ENCODE measurements at regions not wholly inside any gene's neighbourhood (a gene's known extent, or its start where the extent isn't known, plus 50 kb on each side); places are given as distances from the start of the nearest gene placed in this dataset.

DNA sequence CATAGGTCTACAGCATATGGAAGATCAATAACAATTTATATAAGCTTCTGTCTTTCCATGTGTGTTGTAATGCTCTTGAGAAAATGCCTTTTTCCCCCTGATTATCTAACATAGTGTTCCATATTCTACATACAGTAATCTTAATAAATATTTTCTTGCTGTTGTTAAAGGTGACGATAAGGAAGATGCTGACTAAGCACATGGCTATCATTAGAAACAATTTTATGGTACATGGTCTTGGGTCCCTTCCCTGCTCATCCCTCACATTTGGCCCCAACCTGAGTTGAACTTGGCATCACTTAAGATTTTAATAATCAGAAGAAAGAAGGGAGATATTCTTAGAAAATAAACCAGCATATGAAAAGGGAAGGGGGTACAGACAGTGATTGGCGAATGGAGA, 382.1 kb upstream of the CDH20 start:
- DNase-seq (ENCODE audit: low read depth in 4 of 4, low spot score in 3 of 4), result no peak

DNA sequence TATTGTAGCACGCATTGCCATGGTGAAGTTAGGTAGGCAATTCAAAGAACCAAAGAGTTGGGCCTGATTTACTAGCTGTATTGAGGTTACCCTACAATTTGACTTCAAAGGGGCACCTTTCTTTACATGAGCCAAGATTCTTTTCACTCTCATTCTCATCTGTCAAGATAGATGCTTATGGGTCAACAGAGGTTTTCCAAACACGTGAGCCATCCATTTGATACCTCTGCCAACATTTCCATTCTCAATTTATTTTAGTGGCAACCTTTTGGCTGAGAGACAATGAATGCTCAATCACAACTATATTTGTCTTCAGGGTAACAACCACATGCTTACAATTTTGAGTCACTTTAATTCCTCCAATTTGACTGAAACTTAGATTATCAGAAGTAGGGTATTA, 370.6 kb upstream of the CDH20 start:
- DNase-seq (ENCODE audit: low read depth in 4 of 4, low spot score in 3 of 4), result no peak

DNA sequence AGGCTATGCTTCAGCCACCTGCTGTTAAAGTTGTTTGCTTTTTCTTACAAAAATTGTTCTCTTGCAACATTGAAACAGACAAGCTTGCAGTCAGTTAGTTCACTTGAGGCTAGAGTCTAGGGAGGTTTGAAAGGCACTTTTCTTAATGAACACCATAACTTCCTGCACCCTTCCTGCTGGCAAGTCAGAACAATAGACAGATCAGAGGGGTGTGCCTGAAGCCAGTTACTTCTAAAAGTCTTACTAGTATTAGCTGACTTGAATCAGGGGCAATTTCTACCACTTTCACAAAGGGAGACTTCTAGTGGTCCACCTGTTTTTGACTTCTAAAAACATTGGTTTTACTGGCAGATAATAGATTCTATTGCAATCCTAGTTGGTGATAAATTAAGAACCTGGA, 367.4 kb upstream of the CDH20 start:
- DNase-seq (ENCODE audit: low read depth in 4 of 4, low spot score in 3 of 4), result no peak

DNA sequence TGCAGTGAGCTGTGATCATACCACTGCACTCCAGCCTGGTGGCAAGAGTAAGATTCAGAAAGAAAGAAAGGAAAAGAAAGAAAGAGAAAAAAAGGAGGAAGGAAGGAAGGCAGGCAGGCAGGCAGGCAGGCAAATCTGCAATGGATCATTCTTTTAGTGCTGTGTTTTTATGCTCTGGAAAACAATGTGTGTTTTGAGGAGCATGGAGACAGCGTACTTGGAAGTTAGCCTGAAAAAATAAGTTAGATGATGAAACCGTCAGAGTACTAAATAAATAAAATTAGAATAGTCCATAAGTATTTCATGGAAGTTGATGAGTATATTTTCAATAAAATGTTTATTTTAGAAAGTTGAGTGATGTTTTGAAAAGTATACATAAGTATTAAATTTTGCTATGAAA, 366.4 kb upstream of the CDH20 start:
- no peak for DNase-seq (ENCODE audit: low read depth in 4 of 4, low spot score in 3 of 4)

DNA sequence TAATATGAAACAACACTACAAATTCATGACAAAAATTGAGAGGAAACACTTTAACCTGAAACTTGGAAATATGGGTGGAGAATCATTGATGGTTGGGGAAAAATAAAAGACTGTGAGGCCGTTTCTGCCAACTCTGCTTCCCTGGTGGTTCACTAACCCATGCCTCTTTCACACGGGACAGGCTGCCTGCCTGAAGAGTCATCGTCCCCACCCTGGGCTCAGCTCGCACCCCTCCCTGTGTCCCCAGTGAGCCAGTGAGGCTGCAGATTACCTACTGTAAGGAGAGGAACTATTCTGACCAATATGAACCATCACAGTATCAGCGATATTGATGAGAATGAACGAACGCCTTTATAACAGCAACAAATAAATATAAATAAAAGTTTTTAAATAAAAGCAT, 357.8 kb upstream of the CDH20 start:
- no peak for DNase-seq (ENCODE audit: low read depth in 4 of 4, low spot score in 3 of 4)

DNA sequence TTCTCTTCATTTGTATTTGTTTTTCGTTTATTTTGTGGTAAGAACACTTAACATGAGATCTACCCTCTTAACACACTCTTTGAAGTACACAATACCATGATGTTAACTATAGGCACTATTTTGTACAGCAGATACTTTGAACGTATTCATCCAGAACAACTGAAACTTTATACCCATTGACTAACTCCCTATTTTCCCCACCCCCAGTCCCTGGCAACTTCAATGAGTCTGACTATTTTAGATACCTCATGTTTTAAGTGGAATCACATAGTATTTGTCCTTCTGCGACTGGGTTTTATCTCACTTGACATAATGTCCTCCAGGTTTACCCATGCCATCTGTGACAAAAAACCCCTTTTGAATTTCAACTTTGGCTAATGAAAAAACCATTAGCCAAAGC, 356.3 kb upstream of the CDH20 start:
- no peak for DNase-seq (ENCODE audit: low read depth in 4 of 4, low spot score in 3 of 4)

DNA sequence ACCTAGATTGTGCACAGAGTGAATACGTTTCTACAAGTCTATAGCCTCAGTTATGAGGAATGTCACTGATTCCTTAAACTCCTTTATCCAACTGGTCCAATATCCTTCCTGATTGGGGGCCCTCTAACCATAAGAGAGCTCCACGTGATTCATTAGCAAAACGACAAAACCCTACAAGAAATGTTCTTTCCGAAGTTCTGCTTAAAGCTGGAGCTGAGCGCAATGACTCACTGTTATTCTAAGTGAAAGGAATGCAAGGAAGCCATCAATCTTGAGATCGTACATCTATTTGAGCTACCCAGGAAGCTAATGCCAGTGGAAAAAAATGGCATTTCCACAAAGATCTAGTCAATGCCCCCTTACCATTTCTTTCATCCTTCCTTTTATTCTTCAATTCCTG, 354.9 kb upstream of the CDH20 start:
- peak in 1 of 4 donors; percentile 44 for DNase-seq (ENCODE audit: low read depth in 4 of 4, low spot score in 3 of 4)

DNA sequence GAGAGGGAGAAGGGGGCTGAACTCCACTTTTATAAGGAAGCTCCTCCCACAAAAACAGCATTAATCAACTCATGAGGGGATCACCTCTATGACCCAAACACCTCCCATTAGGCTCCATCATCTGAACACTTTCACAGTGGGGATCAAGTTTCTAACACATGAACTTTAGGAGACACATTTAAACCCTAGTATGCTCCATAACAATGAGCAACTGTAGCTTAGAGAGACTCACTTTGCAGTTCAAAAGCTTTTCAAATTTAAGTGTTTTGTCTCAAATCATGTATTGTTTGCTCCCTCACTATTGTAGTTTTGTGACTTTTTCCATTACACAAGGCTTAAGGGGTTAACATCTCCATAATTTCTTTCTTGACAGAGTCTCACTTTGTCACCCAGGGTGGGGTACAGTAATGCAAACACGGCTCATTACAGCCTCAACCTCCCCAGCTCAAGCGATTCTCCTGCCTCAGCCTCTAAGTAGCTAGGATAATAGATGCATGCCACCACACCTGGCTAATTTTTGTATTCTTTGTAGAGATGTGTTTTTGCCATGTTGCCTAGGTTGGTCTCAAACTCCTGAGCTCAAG, 352.7 kb upstream of the CDH20 start:
- DNase-seq (ENCODE audit: low read depth in 4 of 4, low spot score in 3 of 4), result no peak

DNA sequence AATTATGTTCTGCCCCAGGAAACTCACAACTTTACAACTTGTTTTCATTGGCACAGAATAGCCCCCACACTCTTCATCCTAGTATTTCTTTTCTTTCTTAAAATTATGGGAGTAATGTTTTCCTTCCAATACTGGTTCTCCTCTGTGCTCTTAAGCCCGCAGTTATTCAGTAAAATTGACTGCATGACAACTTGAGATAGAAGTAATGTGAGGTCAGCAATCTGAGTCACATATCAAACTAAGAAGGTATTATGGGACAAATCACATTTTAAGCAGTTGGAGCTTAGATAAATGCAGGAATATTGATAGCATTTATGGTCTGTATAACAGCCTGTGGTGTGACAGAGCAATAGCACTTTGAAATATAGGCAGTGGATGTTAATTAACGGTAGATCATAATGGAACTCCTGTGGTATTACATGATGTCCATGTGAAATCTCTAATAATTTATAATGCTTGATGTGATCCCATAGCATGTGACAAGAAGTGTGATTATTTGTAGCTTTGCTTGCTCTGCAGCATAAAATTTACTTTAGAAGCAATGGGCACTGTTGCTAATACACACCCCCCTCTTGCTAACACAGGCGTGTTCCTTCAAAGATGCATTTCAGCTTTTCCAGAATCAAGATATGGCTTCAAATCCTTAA, 351.4 kb upstream of the CDH20 start:
- DNase-seq (ENCODE audit: low read depth in 4 of 4, low spot score in 3 of 4), result peak; percentile 41 to 65 (median 50)

DNA sequence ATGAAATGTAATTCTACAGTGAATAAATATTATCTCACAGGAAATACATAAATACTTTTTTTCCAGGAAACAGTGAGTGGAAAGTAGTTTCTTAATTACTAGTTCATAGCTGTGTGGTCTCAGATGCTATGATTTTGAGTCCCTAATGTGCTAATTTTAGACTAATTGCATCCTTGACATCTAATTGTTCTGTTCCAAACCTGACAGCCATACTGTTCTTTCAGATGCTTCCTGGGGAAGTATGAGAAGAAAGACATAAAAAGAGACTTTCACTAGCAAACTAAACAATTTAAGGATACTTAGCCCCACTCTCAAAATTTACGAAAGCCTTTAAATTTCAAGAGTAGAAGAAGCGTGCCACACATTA, 350.9 kb upstream of the CDH20 start:
- DNase-seq (ENCODE audit: low read depth in 4 of 4, low spot score in 3 of 4), result no peak

DNA sequence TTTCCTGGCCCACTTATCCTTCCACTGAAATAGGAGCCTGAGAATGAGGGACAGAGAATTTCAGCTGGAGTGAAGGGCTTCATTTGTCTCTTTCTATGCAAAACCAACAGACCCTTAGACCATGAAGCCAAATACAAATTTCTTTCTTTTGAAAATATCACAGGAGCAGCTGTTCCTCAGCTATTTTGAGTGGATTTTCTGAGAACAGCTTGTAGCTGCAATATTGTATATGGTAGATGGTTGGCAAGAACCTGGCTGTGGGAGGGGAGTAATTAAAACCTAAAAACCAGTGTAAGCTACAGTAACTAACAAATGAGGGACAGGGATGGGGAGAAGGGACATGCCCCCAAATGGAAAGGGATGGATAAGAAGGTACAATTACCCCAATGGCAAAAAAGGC, 350.3 kb upstream of the CDH20 start:
- no peak for DNase-seq (ENCODE audit: low read depth in 4 of 4, low spot score in 3 of 4)

DNA sequence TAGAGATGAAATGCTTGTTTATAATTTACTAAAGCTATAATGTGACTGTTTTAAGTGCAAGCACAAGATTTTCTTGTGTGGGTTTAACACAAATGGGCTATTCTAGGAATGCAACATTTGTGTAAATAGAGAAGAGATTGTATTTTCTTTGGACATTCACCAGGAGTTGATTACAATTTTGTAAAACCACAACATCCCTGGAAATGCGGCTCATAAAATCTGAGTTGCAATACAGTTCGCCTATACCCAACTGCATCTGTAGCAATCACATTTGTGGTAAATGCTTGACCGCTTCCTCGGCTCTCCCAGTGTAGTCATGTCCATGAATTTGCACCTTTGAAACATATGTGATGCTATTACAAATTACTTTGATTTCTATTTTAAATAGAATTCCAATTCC, 348.7 kb upstream of the CDH20 start:
- no peak for DNase-seq (ENCODE audit: low read depth in 4 of 4, low spot score in 3 of 4)

DNA sequence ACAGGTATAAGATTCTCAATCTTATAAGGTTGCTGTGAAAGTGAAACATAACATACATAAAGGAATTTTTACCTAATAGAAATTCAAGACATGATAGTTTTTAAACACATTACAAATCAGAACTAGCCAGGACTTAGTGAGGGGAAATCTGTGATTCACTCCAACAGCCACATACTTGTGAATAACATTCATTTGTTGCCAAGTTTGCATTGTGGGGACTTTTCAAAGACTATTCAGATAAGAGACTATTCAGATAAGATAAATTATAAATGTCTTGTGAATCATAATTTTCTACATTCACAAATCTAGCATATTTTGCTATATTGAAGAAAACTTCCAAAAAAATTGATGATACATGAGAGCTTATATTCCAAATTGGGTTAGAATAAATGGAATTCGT, 345.3 kb upstream of the CDH20 start:
- no peak for DNase-seq (ENCODE audit: low read depth in 4 of 4, low spot score in 3 of 4)

DNA sequence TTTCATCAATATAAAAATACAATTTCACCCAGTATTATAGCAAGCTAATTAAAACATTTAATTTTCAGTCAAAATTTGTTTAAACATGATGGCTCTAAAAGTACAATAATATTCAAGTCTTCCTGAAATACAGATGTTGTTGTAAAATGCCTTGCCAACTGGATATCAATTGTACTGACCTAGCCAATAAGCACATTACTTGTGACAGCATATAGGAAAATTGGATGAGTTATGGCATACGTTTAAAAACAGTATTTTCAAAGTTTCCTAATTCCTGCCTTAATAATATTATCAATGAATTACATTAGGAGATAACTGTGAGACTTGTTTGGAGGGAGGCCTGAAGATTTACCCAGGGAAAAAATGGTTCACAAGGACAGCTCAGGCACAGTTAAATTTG, 336.9 kb upstream of the CDH20 start:
- no peak for DNase-seq (ENCODE audit: low read depth in 4 of 4, low spot score in 3 of 4)

DNA sequence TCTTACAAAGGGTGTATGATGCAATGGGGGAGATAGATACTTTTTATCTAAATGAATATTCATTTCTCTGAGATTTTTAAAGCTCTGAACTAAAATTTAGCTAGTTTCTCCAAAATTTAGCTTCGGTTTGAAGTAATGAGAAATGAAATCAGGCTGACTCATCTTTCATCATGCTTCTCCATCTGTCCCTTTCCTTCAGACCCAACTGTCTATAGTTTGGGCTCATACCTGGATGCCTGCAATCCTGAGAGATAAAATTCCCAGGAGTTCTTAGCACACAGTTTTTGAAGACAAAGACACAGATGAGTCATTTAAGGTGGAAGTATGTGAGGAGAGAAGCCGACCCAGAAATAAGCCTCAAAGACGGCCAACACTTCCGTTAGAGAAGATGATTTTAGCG, 336.4 kb upstream of the CDH20 start:
- DNase-seq (ENCODE audit: low read depth in 4 of 4, low spot score in 3 of 4), result no peak

DNA sequence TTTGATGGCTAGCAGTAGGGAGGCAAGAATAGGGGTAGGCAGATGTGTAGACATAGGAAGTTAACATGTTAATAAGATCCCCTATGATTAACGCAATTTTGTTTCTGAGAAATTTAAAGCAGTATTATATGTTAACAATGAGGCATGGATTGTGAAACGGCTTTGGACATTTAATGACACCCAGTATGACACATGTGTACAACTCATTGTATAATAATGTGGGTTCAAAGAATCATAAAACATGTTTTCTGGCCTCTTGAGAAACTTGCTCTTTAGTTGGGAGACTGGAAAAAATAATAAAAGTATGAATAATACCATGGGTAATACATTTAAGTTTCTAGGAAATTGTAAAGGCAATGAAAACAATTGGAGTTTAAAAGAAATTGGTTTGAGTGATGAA, 332.1 kb upstream of the CDH20 start:
- DNase-seq (ENCODE audit: low read depth in 4 of 4, low spot score in 3 of 4), result no peak

DNA sequence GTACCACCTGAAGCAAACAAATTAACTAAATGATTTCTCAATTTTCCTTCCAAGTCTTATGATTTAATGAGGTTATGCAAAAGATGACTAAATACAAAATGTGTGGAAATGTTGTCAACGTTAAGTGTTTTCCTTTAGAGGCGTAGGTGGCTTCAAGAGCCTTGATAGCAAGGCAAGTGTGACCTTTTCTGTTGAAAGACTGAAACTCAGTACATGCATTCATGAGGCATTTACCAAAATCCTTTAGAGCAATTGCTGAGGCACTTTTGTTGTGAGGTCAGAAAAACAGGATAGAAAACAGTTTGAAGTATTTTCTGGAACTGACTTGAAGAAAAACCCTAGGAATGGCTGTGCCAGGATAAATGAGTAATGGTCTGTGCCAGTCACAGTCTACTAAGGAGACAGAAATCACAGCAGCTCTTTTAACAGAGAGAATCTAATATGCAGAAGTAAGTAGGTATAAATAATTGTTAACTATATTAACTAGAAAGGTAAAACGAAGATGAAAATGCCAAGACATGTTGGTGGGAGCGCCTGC, 326.5 kb upstream of the CDH20 start:
- DNase-seq (ENCODE audit: low read depth in 4 of 4, low spot score in 3 of 4), result no peak

DNA sequence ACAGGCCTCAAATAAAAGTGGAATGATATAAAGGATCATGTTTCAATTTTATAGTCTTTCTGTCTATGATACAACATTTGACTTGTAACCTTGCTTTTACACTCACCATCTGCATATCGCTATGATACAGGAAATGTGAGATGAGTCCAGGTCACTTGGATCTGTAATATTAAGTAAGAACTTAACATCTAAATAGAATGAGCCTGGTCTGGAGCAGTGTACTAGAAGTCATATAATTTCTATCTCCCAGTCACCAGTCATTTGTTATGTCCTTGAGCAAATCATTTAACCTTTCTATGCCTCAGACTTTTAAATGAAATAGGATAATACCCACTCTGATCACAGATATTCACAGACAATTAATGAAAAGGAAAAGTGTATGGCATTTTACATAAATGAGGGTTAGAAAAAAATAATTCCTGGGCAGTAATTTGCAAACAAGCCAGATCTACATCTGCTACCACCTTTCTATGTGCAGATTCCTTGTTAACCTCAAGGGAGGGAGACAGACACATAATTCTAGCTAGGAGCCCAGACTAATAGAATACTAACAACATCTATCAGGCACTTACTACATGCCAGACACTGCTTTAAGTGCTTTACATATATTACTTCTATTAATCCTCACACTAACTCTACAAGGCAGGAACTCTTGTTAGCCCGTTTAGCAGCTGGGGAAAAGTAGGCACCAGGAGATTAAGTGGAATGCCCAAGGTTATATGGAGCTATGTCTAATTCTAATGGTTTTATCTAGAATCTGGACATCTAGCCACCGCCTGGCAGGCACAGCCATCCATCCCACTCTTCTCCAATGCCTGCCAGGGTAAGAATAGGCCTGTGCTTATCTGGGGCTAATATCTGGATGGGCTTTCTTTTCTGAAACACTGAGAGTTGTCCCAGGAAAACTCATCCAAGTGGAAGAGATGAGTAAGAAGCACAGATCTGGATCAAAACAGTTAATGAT, 313.6 kb upstream of the CDH20 start:
- no peak for DNase-seq (ENCODE audit: low read depth in 4 of 4, low spot score in 3 of 4)

DNA sequence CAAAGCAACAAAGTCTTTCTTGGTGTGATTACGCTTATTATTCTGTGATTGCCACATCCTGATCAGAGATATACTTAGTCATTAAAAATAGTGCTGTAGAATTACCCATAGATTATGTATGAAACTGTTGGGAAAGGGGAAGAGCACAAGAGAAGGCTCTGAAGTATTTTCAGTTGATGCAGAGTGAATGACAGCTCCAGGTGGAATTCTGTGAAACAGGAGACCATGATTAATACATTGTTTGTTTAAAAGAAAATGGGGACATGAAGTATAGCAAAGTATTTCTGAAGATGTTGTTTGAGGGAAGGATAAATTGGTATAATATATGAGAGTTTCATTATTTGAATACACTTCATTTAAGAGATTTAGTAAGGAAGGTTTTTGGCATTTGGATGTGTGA, 307.6 kb upstream of the CDH20 start:
- no peak for DNase-seq (ENCODE audit: low read depth in 4 of 4, low spot score in 3 of 4)

DNA sequence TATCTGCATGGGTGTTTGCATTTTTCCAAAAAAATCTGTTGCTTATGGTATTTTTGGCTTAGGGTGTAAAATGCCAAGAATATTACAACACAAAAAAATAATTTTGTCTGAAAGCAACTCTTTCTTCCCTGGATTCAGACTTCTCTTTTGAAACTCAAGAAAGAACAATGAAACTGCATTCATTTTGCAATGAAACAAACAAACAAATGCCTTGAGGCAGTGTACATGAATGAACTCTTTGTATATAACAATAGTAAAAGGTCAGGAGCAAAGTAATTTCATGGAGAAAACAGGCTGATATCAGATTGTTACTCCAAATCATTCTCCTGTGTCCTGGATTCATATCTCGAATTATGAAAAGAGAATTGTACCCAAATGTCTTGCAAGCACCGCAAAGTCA, 301.6 kb upstream of the CDH20 start:
- no peak for DNase-seq (ENCODE audit: low read depth in 4 of 4, low spot score in 3 of 4)

DNA sequence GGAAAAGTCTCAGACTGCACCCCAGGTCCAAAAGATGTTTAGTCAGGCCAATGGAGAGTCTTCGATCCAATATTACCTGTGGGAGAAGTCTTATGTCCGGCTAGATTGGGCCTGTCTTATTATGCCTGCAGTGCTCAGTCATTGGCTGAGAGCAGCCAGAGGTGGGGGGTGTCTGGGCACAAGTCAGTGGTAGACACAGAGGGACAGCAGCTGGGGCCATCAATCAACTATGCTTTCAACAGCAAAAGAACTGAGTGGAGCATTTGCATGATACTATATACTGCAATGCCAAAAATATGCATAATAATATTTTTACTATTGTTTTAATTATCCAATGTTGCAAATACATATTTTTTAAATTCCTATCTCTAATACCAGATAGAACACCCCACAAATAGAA, 298.6 kb upstream of the CDH20 start:
- no peak for DNase-seq (ENCODE audit: low read depth in 4 of 4, low spot score in 3 of 4)

DNA sequence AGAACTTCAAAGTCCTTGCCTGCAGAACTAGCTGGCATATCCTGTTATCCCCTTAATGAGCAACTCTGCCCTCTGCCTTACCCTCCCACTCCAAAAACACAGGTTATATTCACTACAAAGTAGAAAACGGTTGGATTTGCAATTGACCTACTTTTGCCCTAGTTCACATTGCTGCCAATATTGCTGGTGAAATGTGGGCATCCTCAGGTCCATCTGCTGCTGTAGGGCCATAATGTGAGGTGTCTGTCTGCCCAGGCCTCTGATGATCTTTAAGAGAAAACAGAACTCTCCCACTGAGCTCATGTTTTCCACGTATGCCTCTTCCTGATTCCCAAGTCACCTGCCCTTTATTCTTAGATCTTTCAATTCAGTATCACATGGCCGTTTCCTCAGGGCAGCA, 294.0 kb upstream of the CDH20 start:
- DNase-seq (ENCODE audit: low read depth in 4 of 4, low spot score in 3 of 4), result no peak
